GM08714 (cell line): ENCODE measurements at regions not wholly inside any gene's neighbourhood (a gene's known extent, or its start where the extent isn't known, plus 50 kb on each side); places are given as distances from the start of the nearest gene placed in this dataset.

Experiments
- H3K4me3 ChIP-seq: fragments of 200-500 bp; sonication (Bioruptor generic); 2 replicates; pipeline ENCODE4 v1.5.1; 2014; ENCODE audit warnings: mild to moderate bottlenecking, low read length, inconsistent platforms
- ZNF274 ChIP-seq: IDR thresholded peaks from 2 replicates; pipeline ENCODE4 v1.6.1; 2012; ENCODE audit warnings: mild to moderate bottlenecking, low read depth, low read length

GRCh38 chr9:93815677-93816076 is 139.5 kb downstream of the BARX1 start:
- H3K4me3 ChIP-seq: no peak overlapping the region
- no peak for TF ChIP-seq ZNF274

GRCh38 chr9:93815135-93815534 is 140.0 kb downstream of the BARX1 start:
- no peak for TF ChIP-seq ZNF274

GRCh38 chr9:93814077-93814956 is 140.8 kb downstream of the BARX1 start:
- no peak overlapping the region for H3K4me3 ChIP-seq
- TF ChIP-seq ZNF274: no peak

More at GRCh38 chr9:93815135-93815534, 140.0 kb downstream of the BARX1 start:
- H3K4me3 ChIP-seq: no peak overlapping the region

DNA sequence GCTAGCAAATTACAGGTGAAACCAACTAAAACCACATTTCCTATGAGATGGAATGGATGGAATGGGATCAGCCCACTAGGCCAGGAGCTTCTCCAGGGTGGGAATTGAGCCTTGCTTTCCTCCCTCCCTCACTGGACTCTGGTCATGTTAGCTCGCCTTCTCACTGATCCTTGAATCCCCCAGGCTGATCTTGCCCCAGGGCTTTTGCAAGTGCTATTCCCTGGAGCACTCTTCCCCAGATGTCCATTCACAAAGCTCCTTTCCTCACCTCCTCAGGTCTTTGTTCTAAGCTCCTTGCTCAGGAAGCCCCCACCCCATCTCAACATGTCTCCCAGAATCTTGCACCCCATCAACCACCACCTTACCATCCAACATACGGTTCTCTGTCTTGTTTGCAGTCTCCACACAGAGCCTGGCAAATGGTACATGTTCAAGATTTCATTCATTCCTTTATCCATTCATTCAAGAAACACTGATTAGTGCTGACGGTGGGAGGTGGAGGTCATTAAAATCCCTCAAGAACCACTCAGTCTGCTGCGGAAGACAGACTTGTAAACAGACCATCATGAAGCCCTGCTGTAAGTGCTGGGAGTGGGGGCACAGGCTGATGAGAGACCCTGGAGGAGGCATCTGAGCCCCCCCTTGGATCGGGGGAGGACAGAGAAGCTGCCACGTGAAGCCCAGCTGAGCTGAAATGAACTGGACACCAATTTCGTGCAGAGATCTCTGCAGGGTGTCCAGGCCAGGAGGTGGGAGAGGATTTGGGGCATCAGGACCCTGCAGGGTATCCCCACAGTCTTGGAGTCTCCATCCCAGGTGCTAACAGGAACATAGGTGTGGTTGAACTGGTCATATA is 141.7 kb downstream of the BARX1 start:
- no peak overlapping the region for H3K4me3 ChIP-seq
- TF ChIP-seq ZNF274: no peak

GRCh38 chr9:93812410-93812668 is 142.8 kb downstream of the BARX1 start:
- TF ChIP-seq ZNF274: no peak
- no peak overlapping the region for H3K4me3 ChIP-seq

DNA sequence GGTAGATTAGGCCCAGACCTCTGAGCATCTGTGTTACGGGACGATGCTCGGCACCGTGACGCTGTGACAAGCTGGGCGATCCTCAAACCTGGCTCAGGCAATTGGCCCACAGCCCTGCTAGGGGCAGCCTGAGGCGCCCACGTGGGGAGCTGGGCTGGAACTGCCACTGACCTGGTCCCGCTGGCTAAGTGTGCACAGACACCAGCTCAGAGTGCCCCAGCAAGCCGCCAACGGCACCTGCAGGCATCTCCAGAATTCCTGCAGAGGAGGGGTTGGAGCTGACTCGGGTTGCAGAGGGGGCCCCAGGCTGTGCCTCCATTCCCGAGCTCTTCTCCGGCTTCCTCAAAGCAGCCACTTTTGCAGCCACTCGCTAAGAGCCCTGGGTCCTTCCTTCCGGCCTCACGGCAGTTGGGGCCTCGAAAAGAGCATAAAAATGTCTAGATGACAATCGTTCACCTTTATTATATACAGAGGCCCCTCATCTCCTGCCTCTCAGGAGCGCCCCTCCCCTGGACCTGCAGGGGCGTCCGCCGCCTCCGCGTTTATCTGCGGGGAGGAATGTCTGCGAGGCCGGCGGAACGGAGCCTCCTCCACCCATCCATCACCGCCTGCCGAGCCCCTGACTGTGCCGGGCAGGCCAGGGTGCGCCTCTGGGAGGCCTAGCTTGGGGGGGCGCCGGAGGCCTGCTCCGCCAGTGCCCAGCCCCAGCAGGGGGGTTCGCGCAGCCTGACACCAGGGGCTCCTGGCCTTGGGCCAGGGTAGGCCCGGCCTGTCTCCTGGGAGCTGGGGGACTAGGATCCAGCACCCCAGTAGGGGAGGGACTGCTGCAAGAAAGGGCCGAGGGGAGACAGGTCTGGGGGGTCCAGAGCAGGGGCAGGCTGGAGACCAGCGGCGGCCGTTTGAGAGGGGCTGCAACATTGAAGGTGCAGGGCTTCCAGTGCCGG is 144.9 kb downstream of the BARX1 start:
- no peak for TF ChIP-seq ZNF274
- H3K4me3 ChIP-seq: no peak overlapping the region

DNA sequence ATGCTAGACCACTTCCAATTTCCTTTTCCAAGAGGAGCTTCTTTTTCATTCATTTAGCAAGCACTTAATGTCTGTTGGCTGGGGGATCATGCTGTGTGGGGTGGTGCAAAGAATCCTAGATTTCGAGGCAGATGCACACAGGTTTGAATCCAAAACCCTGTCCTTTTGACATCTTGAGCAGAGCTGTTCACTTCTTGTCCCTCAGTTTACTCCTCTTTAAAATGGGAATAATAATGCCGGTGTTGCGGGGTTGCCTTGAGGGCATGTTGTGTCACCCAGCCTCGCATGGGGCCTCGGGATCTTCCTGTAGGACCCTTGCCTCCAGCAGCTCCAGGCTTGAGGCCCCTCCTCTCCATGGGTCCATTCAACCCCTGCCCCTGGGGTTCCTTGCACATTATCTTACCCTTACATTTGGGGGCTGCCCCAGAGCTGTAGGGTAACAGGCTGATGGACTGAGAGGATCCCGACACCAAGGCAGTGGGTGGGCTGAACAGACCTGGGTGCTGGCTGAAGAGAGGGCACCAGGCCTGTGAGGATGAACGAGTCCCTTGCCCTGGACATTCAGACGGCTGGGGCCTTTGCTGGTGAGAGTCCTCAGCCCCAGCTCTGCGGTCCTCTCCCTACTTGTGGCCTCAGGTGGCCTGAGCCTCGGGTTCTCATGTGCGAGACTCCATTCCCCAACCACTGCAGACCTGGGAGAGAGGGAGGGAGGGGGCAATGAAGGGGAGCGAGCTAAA is 145.8 kb downstream of the BARX1 start:
- no peak overlapping the region for H3K4me3 ChIP-seq
- TF ChIP-seq ZNF274: no peak

- H3K4me3 ChIP-seq: no peak overlapping the region
- no peak for TF ChIP-seq ZNF274
Measured at GRCh38 chr9:93808115-93809029, 146.8 kb downstream of the BARX1 start.

DNA sequence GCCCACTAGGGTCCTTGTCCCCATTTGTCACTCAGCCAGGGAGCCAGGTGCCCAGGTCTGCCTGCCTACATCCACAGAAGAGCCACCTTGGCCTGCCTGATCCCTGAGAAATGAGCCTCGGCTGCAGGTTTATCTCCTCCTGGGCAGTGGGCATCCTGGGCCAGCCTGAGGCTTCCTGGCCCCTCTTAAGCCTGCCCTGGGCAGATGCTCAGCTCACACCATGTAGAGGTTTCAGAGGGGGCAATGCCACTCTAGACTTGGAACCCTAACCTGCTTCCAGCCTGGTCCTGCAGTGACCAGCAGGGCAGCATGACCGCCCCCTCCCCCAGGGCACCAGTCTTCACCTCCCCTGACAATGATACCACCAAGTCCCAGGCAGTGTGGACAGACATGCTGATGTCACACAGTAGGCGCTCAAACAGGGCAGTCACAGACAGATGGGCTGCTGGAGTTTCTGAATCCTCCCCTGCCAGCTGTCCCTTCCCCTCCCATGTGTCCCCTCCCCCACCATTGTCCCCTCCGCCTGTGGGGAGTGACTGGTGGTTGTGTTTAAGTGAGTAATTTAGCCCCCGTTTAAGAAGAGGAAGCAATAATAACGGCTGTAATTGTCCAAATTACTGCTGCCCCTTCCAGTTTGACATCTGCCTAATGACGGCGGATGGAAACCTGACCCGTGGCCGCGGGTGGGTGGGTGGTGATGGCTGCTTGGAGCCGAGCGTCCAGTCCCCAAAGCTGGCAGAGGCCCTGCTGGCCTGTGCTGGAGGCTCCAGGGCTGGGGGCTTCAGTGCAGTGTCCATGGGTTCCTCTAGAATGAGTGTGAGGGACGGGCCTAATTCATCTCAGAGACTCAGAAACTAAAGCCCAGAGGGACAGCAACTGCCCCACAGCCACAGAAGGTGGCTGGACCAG is 147.7 kb downstream of the BARX1 start:
- no peak for TF ChIP-seq ZNF274
- no peak overlapping the region for H3K4me3 ChIP-seq

DNA sequence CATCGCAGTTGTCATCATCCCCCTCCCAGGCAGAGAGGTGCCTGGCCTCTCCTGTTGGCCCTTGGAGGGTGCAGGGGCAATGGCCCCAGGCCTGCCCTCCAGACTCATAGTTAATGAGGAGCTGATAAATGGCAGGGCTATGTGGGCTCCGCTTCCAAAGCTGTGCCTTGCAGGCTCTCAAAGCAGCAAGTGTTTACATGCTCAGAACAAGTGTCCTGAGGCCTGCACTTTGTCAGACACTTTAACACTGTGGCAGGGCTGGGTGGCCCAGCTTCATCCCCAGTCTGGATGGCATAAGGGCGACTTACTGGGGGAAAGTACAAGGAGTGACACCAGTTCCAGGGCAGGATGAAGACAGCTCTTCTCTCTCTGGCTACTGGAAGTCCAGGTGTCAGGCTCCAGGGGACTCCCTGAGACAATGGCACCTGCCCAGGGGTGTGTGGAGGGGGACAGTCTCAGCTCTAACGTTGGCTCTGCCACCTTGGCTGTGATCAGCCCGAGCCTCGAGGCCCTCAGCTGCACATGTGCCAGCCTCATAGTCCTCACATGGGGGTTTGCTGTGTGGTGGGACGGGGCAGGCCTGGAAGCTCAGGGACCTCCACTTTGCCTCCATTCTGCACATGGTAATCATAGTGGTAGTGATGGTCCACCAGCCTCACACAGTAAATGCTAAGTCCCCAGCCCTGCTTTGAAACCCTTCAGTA is 153.4 kb downstream of the BARX1 start:
- no peak for TF ChIP-seq ZNF274
- H3K4me3 ChIP-seq: no peak overlapping the region

DNA sequence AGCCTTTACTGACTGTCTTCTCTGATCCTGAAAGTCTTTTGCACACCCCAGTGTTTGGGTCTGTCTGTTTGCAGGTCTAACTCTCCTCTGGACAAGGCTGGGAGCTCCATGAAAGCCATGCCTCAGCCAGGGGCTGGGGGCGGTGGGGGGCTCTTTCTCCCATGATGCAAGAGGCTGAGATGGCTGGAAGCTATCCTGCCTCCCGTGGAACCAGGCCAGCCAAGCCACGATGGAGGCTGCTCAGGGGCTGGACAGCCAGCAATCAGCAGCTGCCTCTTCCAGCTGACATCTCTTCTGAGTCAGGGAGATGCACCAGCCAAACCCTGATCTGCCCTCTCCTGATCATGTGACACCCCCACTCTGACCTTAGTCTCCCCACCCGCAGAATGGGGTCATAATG is 154.0 kb downstream of the BARX1 start:
- TF ChIP-seq ZNF274: no peak
- H3K4me3 ChIP-seq: no peak overlapping the region
